ENCODE measurements at regions not wholly inside any gene's neighbourhood (a gene's known extent, or its start where the extent isn't known, plus 50 kb on each side); places are given as distances from the start of the nearest gene placed in this dataset.
"Not testable (repeated sequence)": the region's sequence is repeated elsewhere in the genome, so short reads cannot be mapped to it uniquely, and the experiment has no call there.

- intact Hi-C loops (cut with DNase I; ENCODE audit: low total_unique reads), result no loop called here
- Histone ChIP-seq H3K4me1 (no peaks in the 10 kb centered on the region), H3K4me3 (no peak overlapping the region), H3K27ac (no peak overlapping the region), H3K27me3 (peaks cover 0 to 7% (median 0%) of the 10 kb centered on the region in 3 donors), H3K36me3 (no peaks in the 10 kb centered on the region), H3K9me3 (peaks cover 2 to 10% (median 6%) of the 10 kb centered on the region in 4 donors)
- whole genome bisulfite sequencing, 5 donors, result 18 to 43% (median 31%) methylated on average over 3 of the region's 3 CpGs
- no peak for TF ChIP-seq CTCF (IDR thresholded peaks at IDR 0.05)
- no peak for TF ChIP-seq EP300 (IDR thresholded peaks at IDR 0.05)
- no peak for DNase-seq
Measured at GRCh38 chr14:105773584-105773983, 247.2 kb downstream of the TMEM121 start.

GRCh38 chr14:105774001-105774400 is 247.6 kb downstream of the TMEM121 start:
- no peak overlapping the region for H3K27ac ChIP-seq
- TF ChIP-seq CTCF (IDR thresholded peaks at IDR 0.05) (no peak), EP300 (IDR thresholded peaks at IDR 0.05) (no peak), POLR2A (IDR thresholded peaks at IDR 0.05) (no peak), POLR2AphosphoS5 (IDR thresholded peaks at IDR 0.05) (no peak)
- 47 to 66% (median 60%) methylated on average over 3 of the region's 3 CpGs for WGBS, 5 donors
- intact Hi-C loops (cut with DNase I; ENCODE audit: low total_unique reads), result no loop called here
- peaks cover 0 to 7% (median 0%) of the 10 kb centered on the region in 3 donors for H3K27me3 ChIP-seq
- H3K4me3 ChIP-seq, result no peak overlapping the region
- peaks cover 5 to 13% (median 10%) of the 10 kb centered on the region in 4 donors for H3K9me3 ChIP-seq
- no peaks in the 10 kb centered on the region for H3K4me1 ChIP-seq
- no peak for DNase-seq
- no peaks in the 10 kb centered on the region for H3K36me3 ChIP-seq

DNA sequence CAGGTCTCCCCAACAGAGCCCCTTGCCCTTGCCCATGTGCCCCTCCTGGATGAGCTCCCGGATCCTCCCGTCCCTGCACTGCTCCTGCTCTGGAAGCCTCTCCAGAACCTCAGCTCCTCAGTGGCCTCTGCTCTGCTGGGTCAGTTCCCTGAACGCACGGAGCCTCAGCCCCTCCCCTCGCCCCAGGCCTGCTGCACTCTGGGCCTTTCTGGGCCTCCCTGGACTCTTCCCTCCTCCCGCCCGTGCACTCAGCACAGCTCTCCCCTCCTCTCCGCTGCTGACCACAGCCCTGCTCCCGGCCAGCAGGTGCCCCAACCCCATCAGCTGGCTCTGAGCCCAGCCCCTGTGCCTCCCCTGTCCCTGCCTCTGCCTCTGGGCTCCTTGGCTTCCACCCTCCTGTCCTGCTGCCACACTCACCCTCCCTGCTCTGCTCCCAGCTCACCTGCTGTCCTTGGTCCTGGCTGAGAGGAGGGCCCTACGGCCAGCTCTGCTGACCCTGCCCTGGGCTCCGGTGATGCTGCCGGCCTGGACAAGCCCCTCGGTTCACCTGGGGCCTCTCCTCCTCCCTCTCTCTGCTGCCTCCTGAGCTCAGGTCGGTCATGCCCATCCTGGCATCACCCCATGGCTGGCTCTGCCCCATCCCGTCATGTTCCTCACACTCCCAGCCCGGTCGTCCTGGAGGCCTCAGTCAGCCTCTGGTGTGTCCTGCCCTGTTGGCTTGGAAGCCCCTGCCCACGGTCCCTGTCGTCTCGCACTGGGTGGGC is 248.4 kb downstream of the TMEM121 start:
- H3K4me1 ChIP-seq; H3K4me3 ChIP-seq; DNase-seq; H3K36me3 ChIP-seq; H3K27me3 ChIP-seq; intact Hi-C loops (cut with DNase I; ENCODE audit: low total_unique reads); H3K27ac ChIP-seq: not testable (repeated sequence)
- peaks cover 5 to 21% (median 17%) of the 10 kb centered on the region in 4 donors for H3K9me3 ChIP-seq
- 67 to 82% (median 77%) methylated on average over 14 to 20 of the region's 20 CpGs for WGBS, 5 donors

DNA sequence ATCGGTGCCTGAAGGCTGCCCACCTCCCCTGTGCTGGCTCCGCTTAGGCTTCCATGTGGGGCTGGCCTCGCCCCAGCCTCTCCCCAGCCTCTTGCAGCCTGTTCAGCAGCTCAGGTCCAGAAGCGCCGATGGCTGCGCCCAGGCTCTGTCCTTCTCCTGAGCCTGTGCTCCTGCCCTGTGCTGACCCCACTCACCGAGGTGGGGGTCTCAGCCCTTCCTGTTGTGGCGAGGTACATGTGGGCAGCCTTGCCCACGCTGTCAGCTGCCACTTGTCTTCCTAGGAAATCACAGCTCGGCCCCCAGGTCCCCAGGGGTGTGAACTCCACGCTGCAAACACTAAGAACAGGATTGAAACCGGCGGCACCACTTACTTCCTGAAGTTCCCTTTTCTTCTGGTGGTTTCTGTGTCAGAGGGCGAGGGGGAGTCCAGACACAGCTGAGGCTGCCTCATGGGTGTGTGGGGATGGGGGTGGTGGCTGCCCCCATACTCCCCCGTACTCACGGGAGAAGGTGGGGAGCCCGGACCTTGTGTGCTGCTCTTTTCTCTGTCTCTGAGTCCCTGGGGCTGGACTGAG is 249.1 kb downstream of the TMEM121 start:
- DNase-seq; H3K4me3 ChIP-seq; H3K36me3 ChIP-seq; H3K27ac ChIP-seq; H3K4me1 ChIP-seq; intact Hi-C loops (cut with DNase I; ENCODE audit: low total_unique reads); H3K27me3 ChIP-seq: not testable (repeated sequence)
- WGBS, 5 donors, result 42 to 67% (median 65%) methylated on average over 12 to 17 of the region's 17 CpGs
- peaks cover 5 to 28% (median 22%) of the 10 kb centered on the region in 4 donors for H3K9me3 ChIP-seq

- H3K4me3 ChIP-seq; H3K4me1 ChIP-seq; H3K36me3 ChIP-seq; H3K27ac ChIP-seq; DNase-seq; intact Hi-C loops (cut with DNase I; ENCODE audit: low total_unique reads); H3K27me3 ChIP-seq: not testable (repeated sequence)
- 46 to 75% (median 67%) methylated on average over 1 to 6 of the region's 6 CpGs for WGBS, 5 donors
- peaks cover 5 to 34% (median 28%) of the 10 kb centered on the region in 4 donors for H3K9me3 ChIP-seq
Measured at GRCh38 chr14:105776112-105776511, 249.7 kb downstream of the TMEM121 start.

- Histone ChIP-seq H3K9me3 (peaks cover 5 to 41% (median 30%) of the 10 kb centered on the region in 4 donors), H3K27me3 (peaks cover 0 to 7% (median 0%) of the 10 kb centered on the region in 3 donors), H3K4me3 (no peak overlapping the region), H3K36me3 (no peaks in the 10 kb centered on the region), H3K4me1 (no peaks in the 10 kb centered on the region), H3K27ac (no peak overlapping the region)
- WGBS, 5 donors, result 85 to 94% (median 85%) methylated on average over 4 to 13 of the region's 13 CpGs
- no peak for TF ChIP-seq CTCF (IDR thresholded peaks at IDR 0.05)
- TF ChIP-seq POLR2AphosphoS5 (IDR thresholded peaks at IDR 0.05), result no peak
- no peak for TF ChIP-seq EP300 (IDR thresholded peaks at IDR 0.05)
- no peak for TF ChIP-seq POLR2A (IDR thresholded peaks at IDR 0.05)
- intact Hi-C loops (cut with DNase I; ENCODE audit: low total_unique reads), result no loop called here
- DNase-seq, result no peak
Measured at GRCh38 chr14:105776924-105777323, 250.5 kb downstream of the TMEM121 start.

Data from stomach (tissue), 8 donors.